Subcutaneous abdominal adipose tissue (tissue), 5 donors: ENCODE measurements at regions not wholly inside any gene's neighbourhood (a gene's known extent, or its start where the extent isn't known, plus 50 kb on each side); places are given as distances from the start of the nearest gene placed in this dataset.

Source experiments
- H3K27ac ChIP-seq: one replicate; pipeline ENCODE4 v1.7.0; 2013; ENCODE audit warnings: low read depth, mild to moderate bottlenecking, inconsistent platforms, low read length, moderate library complexity
- H3K27me3 ChIP-seq, 5 donors: one replicate each; pipeline ENCODE4 v1.7.0; 2013; ENCODE audit warnings: low read length in 5 of 5, inconsistent platforms in 1 of 5; ENCODE audit not compliant: control insufficient read depth in 5 of 5, insufficient read depth in 4 of 5
- H3K36me3 ChIP-seq, 5 donors: one replicate each; pipeline ENCODE4 v1.7.0; 2013; ENCODE audit warnings: low read length in 5 of 5; ENCODE audit not compliant: control insufficient read depth in 5 of 5, insufficient read depth in 5 of 5
- H3K4me1 ChIP-seq, 5 donors: one replicate each; pipeline ENCODE4 v1.7.0; 2013; ENCODE audit warnings: low read length in 5 of 5, mild to moderate bottlenecking in 3 of 5, moderate library complexity in 1 of 5; ENCODE audit not compliant: control insufficient read depth in 5 of 5, insufficient read depth in 5 of 5
- H3K4me3 ChIP-seq, 5 donors: one replicate each; pipeline ENCODE4 v1.7.0; 2013; ENCODE audit warnings: low read length in 5 of 5, low read depth in 1 of 5
- H3K9ac ChIP-seq, 5 donors: one replicate each; pipeline ENCODE4 v1.7.0; 2013; ENCODE audit warnings: low read length in 5 of 5, mild to moderate bottlenecking in 4 of 5, moderate library complexity in 3 of 5
- H3K9me3 ChIP-seq, 5 donors: one replicate each; pipeline ENCODE4 v1.7.0; 2013; ENCODE audit warnings: low read length in 5 of 5; ENCODE audit not compliant: control insufficient read depth in 5 of 5
- donor health status: healthy.
- donor health status: healthy.
- donor health status: healthy.
- donor health status: healthy.
- donor health status: healthy.

DNA sequence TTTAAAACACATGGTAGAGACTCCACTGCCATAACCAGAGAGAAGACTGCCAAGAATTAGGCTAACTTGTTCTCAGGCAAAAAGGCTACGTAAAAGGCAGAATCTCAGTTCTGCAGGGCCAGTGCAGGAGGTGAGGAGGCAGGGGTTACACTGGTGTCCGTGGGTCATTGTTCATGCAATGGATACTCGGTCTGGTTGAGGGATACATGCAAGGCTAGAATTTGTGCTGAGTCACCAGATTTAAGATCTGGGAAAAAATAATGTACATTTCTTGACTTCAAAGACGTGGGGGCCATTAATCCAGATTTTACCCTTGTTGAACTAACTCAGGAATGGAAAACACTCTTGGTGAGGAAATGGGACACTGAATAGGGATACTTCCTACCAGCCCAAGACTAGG, 52.3 kb upstream of the DPH5 start:
- no peak overlapping the region for H3K27ac ChIP-seq
- no peaks in the 10 kb centered on the region for H3K4me1 ChIP-seq
- H3K4me3 ChIP-seq, result no peak overlapping the region
- H3K9ac ChIP-seq, result no peak overlapping the region
- no peaks in the 10 kb centered on the region for H3K9me3 ChIP-seq
- peaks cover 0 to 9% (median 8%) of the 10 kb centered on the region in 5 donors for H3K36me3 ChIP-seq
- H3K27me3 ChIP-seq, result no peaks in the 10 kb centered on the region

DNA sequence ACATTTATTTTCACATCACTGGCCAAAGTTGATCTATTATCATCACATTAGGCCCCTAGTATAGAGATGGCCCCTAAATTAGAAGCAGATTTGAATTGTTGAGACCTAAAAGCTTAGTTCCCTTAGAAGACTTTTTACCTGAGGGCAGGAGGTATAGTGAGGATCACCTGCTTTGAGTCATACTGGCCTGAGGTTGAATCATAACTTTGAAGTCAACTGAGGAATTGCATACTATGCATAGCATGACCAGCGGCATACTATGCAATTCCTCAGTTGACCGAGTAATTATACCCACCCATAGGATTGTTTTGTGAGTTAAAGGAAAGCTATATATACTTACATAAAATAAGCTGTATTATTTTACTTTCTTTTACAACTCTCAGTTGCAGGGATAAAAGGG, 50.3 kb upstream of the DPH5 start:
- Histone ChIP-seq H3K27ac (no peak overlapping the region), H3K4me1 (peaks cover 0 to 9% (median 0%) of the 10 kb centered on the region in 5 donors), H3K9ac (no peak overlapping the region), H3K27me3 (no peaks in the 10 kb centered on the region), H3K4me3 (no peak overlapping the region), H3K36me3 (peaks cover 0 to 9% (median 6%) of the 10 kb centered on the region in 5 donors), H3K9me3 (no peaks in the 10 kb centered on the region)
